Hematopoietic multipotent progenitor cell treated with erythropoietin and hydrocortisone succinate and interleukin-3 and kit ligand, for 15 days (in vitro differentiated cells): ENCODE measurements at regions not wholly inside any gene's neighbourhood (a gene's known extent, or its start where the extent isn't known, plus 50 kb on each side); places are given as distances from the start of the nearest gene placed in this dataset.

Experiments used
- DNase-seq: peaks from one replicate; pipeline ENCODE4 v3.0.0-alpha.2; 2015; ENCODE audit warnings: low spot score

GRCh38 chr3:186487819-186488218, 56.4 kb downstream of the CRYGS start:
- DNase-seq = no peak

DNA sequence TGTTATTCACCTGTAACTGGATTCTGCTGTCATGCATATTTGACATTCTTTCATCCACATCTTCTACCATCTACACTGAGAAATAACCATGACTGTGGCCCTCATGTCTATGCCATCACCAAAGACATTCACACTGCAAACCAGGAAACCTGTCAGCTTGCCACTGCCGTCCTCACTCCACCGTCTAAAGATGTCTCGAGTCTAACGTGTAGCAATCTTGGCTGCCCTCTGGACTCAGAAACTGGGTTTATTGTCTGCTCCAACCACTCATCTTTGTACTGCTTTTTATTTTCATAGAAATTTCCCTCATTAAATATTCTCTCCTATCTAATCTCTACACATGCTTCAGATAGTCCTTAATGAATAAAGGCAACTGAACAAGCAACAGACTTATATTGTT, 57.1 kb downstream of the CRYGS start:
- DNase-seq = no peak

- DNase-seq = no peak
These were observed 60.4 kb downstream of the CRYGS start for GRCh38 chr3:186483611-186484340.

DNA sequence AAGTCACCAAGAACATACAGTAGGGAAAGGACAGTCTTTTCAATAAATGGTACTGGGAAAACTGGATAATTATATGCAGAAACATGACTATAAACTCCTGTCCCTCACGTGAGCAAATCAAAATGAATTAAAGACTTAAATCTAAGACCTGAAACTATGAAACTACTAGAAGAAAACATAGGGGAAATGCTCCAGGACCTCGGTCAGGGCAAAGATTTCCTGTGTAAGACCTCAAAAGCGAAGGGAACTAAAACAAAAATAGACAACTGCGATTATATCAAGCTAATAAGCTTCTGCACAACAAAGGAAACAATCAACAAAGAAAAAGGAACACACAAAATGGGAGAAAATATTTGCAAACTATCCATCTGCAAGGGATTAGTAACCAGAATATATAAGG, 62.7 kb downstream of the CRYGS start:
- no peak for DNase-seq

GRCh38 chr3:186477876-186478275, 66.3 kb downstream of the CRYGS start:
- no peak for DNase-seq

DNA sequence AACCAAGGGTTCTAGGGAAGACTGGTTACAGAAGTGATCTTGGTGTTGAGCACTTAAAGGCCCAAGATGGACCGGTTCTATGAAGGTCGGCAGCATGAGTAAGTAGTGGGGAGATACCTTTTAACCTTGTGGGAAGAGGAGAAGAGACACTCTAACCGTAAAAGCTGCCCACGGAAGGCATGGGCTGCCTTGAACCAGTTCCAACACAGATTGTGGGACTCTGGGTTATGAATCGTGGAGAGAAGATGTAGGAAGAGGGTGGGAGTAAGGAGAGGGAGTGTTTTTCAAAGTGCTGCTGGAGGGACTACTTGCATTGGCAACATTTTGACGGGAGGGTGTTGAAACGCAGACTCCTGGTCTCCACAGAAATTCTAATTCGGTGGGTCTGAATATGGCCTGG, 67.1 kb downstream of the CRYGS start:
- DNase-seq = no peak

GRCh38 chr3:186476541-186476940, 67.6 kb downstream of the CRYGS start:
- no peak for DNase-seq

DNA sequence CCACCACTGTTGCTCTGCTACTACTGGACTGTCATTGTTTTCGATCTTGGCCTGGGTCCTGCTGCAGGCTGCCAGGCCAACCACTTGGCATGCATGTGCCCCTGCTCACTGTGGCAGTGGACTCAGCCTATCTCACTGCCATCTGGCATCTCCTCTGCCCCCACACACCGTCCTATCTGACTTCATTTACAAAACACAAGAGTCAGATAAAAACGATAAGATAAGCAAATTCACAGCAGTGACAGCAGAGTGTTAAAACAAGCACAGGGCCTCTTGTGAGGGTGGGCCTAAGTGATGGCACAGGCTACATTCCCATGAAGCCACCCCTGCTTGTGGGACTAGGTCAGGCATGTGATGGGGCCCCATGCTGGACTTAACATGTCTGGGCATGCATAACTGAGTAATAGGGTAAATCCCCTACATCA, 68.1 kb downstream of the CRYGS start:
- DNase-seq = no peak

- DNase-seq = no peak
These were observed 71.0 kb downstream of the CRYGS start for GRCh38 chr3:186473166-186473565.

- no peak for DNase-seq
These were observed 71.6 kb downstream of the CRYGS start for GRCh38 chr3:186472456-186473008.

- DNase-seq = no peak
These were observed 72.4 kb downstream of the CRYGS start for GRCh38 chr3:186471771-186472170.

DNA sequence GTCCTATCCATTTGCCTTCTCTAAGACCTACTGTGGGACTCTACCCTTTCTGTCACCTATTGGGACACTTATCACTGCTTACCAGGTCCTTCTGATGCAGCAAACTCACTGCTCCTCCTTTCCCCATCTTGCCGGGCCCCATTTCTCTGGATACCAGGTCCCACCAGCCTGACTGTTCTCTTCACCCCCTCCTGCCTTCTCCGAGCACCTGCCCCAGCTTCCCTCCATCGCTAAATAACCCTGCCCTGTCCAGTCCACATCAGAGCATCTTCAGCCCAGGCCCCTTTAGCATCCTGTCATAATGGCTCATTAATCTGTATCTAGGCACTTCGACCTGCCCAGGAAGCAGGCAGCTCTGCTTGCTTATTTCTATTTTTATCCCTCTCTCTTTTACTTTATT, 74.7 kb downstream of the CRYGS start:
- no peak for DNase-seq

- no peak for DNase-seq
These were observed 76.2 kb downstream of the CRYGS start for GRCh38 chr3:186467969-186468368.

DNA sequence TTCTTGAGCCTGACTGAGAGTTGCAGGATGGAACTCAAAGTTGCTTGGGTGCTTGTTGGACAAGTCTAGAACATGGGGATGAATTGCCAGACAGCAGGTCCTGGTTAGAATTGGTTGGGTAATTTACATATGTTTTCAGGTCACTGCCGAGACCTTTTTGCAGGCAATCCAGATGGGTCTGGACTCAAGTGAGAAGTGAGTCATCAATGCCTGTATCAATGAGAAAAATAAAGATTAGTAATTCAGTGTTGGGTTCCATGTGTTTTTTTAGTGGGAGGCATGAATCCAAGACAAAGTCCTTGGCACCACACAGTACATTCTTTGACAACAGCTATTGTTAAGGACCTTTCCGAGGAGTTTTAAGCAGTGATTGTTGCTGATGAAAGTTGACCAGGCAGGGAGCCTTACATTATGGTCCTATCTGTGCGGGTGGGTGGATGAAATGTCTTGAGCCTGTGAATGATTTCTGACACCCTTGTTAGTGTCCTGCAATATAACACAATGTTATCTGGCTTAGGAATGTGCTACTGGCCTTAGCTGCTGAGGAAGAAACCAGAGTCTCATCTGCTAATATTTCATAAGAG, 77.7 kb downstream of the CRYGS start:
- DNase-seq = no peak

DNA sequence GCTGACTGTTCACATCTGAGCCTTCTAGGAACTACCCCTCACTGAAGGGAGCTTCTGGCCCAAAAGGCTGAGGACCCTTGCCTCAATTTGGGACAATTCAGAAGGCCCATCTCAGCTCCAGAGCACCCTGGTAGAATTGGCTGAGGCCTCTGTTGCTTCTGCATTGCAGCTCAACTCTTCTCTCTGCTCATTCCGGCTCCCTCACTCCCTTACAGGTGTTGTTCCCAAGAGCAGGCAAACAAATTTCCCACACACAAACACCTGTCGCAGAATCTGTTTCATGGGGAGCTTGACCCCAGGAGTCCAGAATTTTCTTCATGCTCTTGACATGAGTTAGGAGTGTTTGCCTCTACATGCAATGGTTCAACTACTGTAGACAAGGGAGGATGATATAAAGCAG, 78.7 kb downstream of the CRYGS start:
- DNase-seq = no peak

- DNase-seq = peak; percentile 4
These were observed 79.6 kb downstream of the CRYGS start for GRCh38 chr3:186464424-186465093.

- DNase-seq = no peak
These were observed 83.0 kb downstream of the CRYGS start for GRCh38 chr3:186461141-186461540.

- no peak for DNase-seq
These were observed 85.1 kb downstream of the CRYGS start for GRCh38 chr3:186459108-186459467.

DNA sequence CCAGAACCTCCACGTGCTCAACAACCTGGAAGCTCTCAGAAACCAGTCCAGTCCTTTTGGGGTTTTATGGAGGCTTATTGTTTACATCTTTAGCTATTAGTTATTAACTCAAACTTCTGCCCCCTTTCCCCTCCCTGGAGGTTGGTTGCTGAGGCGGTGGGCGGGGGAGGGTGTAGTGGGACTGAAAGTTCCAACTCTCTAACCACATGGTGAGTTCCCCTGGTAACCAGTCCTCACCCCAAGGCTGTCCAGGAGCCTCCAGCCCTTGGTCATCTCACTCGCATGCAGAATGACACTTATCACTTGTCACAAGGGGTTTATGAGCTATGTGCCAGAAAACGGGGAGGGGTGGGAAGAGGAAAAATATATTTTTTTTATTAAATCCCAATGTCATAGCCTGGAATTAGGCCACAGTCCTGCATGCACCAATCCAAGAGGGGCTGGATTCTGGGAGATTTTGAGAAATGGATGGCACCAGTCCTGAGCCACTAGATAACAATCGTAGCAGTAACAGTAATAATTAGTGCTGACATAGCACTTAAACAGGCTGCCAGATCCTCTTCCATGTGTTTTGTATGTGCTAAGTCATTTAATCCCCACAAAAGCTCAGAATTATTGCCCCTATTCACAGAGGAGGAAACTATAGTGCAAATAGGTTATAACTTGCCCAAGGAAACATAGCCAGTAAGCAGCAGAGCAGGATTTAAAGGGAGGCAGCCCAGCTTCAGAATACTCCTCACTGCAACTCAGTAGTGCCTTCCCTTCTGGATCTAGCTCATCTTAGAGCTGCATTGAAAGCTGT, 85.7 kb downstream of the CRYGS start:
- DNase-seq = no peak

DNA sequence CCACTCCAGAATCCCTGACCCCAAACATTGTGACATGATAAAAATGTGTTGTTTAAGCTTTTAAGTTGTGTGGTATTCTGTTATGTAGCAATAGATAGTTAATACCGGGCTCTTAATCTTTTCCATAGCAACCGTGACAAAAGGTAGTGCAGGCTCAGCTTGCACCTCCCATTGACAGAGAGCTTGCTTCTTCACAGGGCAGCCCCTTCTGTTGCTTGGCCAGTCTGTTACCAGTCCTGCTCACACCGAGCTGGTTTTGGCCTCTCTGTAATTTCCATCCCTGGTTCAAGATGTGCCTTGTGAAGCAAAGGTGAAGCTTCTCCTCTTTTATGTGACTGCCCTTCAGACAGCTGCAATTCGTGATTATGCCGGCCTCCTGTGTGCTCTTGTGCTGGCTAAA, 86.9 kb downstream of the CRYGS start:
- DNase-seq = no peak

DNA sequence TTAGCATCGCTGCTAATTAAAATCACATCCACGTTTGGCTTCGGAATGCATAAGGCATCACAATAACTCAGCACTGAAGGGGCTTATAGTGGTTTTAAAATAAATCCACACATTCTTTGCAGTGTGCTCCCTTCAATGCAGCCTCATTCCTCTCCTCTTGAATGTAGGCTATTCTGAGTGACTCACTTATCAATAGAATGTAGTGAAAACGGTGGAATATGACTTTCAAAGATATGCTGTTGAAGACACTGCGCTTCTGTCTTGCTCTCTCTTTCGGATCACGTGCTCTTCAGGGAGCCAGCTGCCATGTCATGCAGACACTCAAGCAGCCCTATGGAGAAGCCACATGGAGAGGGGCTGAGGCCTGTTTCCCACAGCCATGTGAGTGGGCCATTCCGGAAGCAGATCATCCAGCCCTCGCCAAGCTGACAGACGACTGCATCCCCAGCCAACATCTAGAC, 87.4 kb downstream of the CRYGS start:
- DNase-seq = no peak
